SK-N-SH (cell line): ENCODE measurements at regions not wholly inside any gene's neighbourhood (a gene's known extent, or its start where the extent isn't known, plus 50 kb on each side); places are given as distances from the start of the nearest gene placed in this dataset.

Experiments
- CTCF ChIA-PET: fragments of 300-600, 350-600 bp; formaldehyde crosslinking; extraction: SDS; loops from one replicate; lab custom pipeline; 2021; lab: Yijun Ruan, JAX
- POLR2A ChIA-PET: fragments of 350-600 bp; sonication (Branson Sonifier 250); formaldehyde crosslinking; extraction: SDS; loops from one replicate; lab custom pipeline; 2020; ENCODE audit warnings: antibody characterized with exemption, inconsistent platforms; lab: Yijun Ruan, JAX
- DNase-seq: peaks from one replicate; pipeline ENCODE4 v3.0.0; 2012
- H2AFZ ChIP-seq: fragments of 200-600 bp; sonication (generic); 2 replicates; pipeline ENCODE4 v1.8.1; 2016; ENCODE audit warnings: antibody characterized with exemption, mild to moderate bottlenecking, low read depth
- H3F3A ChIP-seq: fragments of 200-600 bp; sonication (generic); replicated peaks from 2 replicates; pipeline ENCODE3; 2016; ENCODE audit warnings: antibody characterized with exemption, mild to moderate bottlenecking; ENCODE audit not compliant: insufficient read depth
- H3K27ac ChIP-seq, 2 experiments: fragments of 200-500 bp in 1 of 2; fragments of 200-600 bp in 1 of 2; sonication (Bioruptor generic) in 1 of 2; sonication (generic), shearing (Covaris generic) in 1 of 2; 2 replicates each; pipeline versions ENCODE4 v1.5.1 to v1.6.1; 2014 to 2016; ENCODE audit warnings: low read depth in 2 of 2, inconsistent platforms in 1 of 2, low read length in 1 of 2, mild to moderate bottlenecking in 1 of 2, mixed read lengths in 1 of 2
- H3K27me3 ChIP-seq: fragments of 200-600 bp; sonication (generic), shearing (Covaris generic); 2 replicates; pipeline ENCODE4 v1.6.1; 2016; ENCODE audit warnings: mixed run types; ENCODE audit not compliant: insufficient read depth
- H3K36me3 ChIP-seq, 2 experiments: fragments of 200-500 bp in 1 of 2; fragments of 200-600 bp in 1 of 2; sonication (Bioruptor generic) in 1 of 2; sonication (generic) in 1 of 2; replicated peaks in 1 of 2; 2 replicates each; pipeline versions ENCODE3 to v1.5.1; 2014 to 2016; ENCODE audit warnings: low read length in 1 of 2, mild to moderate bottlenecking in 1 of 2; ENCODE audit not compliant: insufficient read depth in 2 of 2, control insufficient read depth in 1 of 2
- H3K4me1 ChIP-seq, 2 experiments: fragments of 200-500 bp in 1 of 2; fragments of 200-600 bp in 1 of 2; sonication (Bioruptor generic) in 1 of 2; sonication (generic), shearing (Covaris generic) in 1 of 2; 2 replicates each; pipeline versions ENCODE4 v1.5.1 to v1.6.1; 2014 to 2016; ENCODE audit warnings: low read depth in 1 of 2, low read length in 1 of 2, mixed run types in 1 of 2; ENCODE audit not compliant: insufficient read depth in 2 of 2, control insufficient read depth in 1 of 2
- H3K4me2 ChIP-seq: fragments of 200-600 bp; sonication (generic), shearing (Covaris generic); 2 replicates; pipeline ENCODE4 v1.6.1; 2017; ENCODE audit warnings: mixed run types
- H3K4me3 ChIP-seq, 2 experiments: fragments of 200-500 bp in 1 of 2; fragments of 200-600 bp in 1 of 2; sonication (Bioruptor generic) in 1 of 2; sonication (generic), shearing (Covaris generic) in 1 of 2; 2 replicates each; pipeline versions ENCODE4 v1.5.1 to v1.8.1; 2014 to 2016; ENCODE audit warnings: low read depth in 2 of 2, inconsistent platforms in 1 of 2, low read length in 1 of 2, mild to moderate bottlenecking in 1 of 2, mixed read lengths in 1 of 2, moderate library complexity in 1 of 2
- H3K79me2 ChIP-seq: fragments of 200-600 bp; sonication (generic); 2 replicates; pipeline ENCODE4 v1.8.1; 2017; ENCODE audit warnings: mild to moderate bottlenecking; ENCODE audit not compliant: insufficient read depth
- H3K9ac ChIP-seq: fragments of 200-600 bp; sonication (generic); 2 replicates; pipeline ENCODE4 v1.6.1; 2017; ENCODE audit warnings: mixed run types
- H3K9me2 ChIP-seq: fragments of 200-600 bp; sonication (generic); 2 replicates; pipeline ENCODE4 v1.6.1; 2017; ENCODE audit warnings: mixed run types
- H3K9me3 ChIP-seq: fragments of 200-600 bp; sonication (generic); 2 replicates; pipeline ENCODE4 v1.6.1; 2017; ENCODE audit warnings: mixed run types, mild to moderate bottlenecking, moderate library complexity
- H4K20me1 ChIP-seq: fragments of 200-600 bp; sonication (generic); 2 replicates; pipeline ENCODE4 v1.6.1; 2017; ENCODE audit warnings: mild to moderate bottlenecking, mixed run types; ENCODE audit not compliant: insufficient read depth
- GATA2 ChIP-seq: sonication (generic); formaldehyde crosslinking; IDR thresholded peaks from 2 replicates; pipeline ENCODE4 v1.5.0; 2020; ENCODE audit warnings: mild to moderate bottlenecking, missing genetic modification reagents
- MXI1 ChIP-seq: IDR thresholded peaks from 2 replicates; pipeline ENCODE4 v1.6.1; 2012; ENCODE audit warnings: mild to moderate bottlenecking, low read depth, low read length, improper control_type of control experiment
- NFIC ChIP-seq: IDR thresholded peaks from 2 replicates; pipeline ENCODE4 v1.4.0; 2012; ENCODE audit warnings: borderline replicate concordance
- PBX3 ChIP-seq: IDR thresholded peaks from 2 replicates; pipeline ENCODE4; 2012
- RCOR1 ChIP-seq: fragments of 150-350 bp; IDR thresholded peaks from 2 replicates; pipeline ENCODE4 v1.6.1; 2017; ENCODE audit warnings: antibody characterized with exemption, low read length
- SIN3A ChIP-seq: IDR thresholded peaks from 2 replicates; pipeline ENCODE4 v1.6.1; 2012; ENCODE audit warnings: low read depth, mild to moderate bottlenecking, low read length, moderate library complexity, borderline replicate concordance
- TCF12 ChIP-seq: IDR thresholded peaks from 2 replicates; pipeline ENCODE4 v1.4.0; 2012
- TEAD4 ChIP-seq: IDR thresholded peaks from 2 replicates; pipeline ENCODE4 v1.4.0; 2012; ENCODE audit warnings: mild to moderate bottlenecking, borderline replicate concordance; ENCODE audit not compliant: insufficient read depth
- WGBS: methylation state at CpG from one replicate; pipeline ENCODE4 v1.1.6; 2017; ENCODE audit warnings: low lambda C conversion rate; 5-methylcytosine and 5-hydroxymethylcytosine counted together
- TF ChIP-seq, protein P1 (sequence below): IDR thresholded peaks from 2 replicates; pipeline ENCODE4 v1.4.0; 2012; ENCODE audit warnings: low read depth, borderline replicate concordance
- TF ChIP-seq, protein P2 (sequence below): IDR thresholded peaks from 2 replicates; pipeline ENCODE4 v1.4.0; 2012; ENCODE audit warnings: low read depth, borderline replicate concordance
- TF ChIP-seq, protein P3 (sequence below): IDR thresholded peaks from 2 replicates; pipeline ENCODE4 v1.6.1; 2012; ENCODE audit warnings: mild to moderate bottlenecking, low read depth, low read length, moderate library complexity

DNA sequence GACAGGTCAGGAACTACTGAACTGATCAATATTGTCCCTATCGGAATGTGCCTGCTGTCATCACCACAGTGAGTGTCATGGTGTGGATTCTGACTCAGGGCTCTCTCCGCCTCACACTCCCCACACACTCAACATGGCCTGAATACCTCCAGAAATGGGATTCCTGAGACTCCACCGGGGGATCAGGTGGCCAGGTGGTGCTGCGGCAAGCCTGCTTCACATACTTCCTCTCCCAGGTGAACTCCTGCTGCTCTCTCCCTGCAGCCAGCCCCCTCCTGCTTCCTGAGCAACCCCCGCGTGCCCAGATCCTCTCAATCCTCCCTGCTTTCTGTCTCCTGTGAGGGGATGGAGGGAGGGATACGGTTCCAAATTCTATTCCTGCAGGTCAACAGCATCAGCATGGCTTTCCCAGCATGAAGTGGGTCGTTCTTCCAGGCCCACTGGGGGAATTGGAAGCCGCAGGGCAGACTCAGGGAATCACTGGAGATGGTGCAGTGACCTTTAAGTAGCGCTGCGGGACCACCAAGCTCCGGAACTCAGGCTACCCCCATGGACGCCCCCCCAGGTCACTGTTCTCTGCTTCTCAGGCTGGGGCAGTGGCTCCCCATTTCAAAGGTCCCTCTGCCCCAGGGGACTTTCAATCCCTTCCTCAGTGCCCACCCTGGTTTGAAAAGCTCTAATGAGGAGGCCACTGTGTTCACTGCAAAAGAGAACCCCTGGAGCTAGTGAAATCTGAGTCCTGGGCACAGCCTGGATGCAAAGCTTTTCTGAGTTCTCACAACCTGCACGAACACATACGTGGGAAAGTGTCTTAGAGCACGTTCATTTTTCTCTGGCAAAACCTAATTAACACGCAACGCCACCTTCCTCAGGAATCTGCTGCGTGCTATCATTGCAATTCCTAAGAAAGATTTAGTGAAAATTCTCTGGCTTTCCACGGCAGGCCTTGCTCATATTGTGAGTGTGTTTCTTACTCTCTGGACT, 168.4 kb downstream of the ZFP36L2 start:
- TF ChIP-seq, protein P1, sequence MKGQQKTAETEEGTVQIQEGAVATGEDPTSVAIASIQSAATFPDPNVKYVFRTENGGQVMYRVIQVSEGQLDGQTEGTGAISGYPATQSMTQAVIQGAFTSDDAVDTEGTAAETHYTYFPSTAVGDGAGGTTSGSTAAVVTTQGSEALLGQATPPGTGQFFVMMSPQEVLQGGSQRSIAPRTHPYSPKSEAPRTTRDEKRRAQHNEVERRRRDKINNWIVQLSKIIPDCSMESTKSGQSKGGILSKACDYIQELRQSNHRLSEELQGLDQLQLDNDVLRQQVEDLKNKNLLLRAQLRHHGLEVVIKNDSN = no peak
- no peak for TF ChIP-seq MXI1
- TF ChIP-seq, protein P2, sequence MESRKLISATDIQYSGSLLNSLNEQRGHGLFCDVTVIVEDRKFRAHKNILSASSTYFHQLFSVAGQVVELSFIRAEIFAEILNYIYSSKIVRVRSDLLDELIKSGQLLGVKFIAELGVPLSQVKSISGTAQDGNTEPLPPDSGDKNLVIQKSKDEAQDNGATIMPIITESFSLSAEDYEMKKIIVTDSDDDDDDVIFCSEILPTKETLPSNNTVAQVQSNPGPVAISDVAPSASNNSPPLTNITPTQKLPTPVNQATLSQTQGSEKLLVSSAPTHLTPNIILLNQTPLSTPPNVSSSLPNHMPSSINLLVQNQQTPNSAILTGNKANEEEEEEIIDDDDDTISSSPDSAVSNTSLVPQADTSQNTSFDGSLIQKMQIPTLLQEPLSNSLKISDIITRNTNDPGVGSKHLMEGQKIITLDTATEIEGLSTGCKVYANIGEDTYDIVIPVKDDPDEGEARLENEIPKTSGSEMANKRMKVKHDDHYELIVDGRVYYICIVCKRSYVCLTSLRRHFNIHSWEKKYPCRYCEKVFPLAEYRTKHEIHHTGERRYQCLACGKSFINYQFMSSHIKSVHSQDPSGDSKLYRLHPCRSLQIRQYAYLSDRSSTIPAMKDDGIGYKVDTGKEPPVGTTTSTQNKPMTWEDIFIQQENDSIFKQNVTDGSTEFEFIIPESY = no peak
- TF ChIP-seq GATA2 (CRISPR knock-in tag) = no peak
- no peak for TF ChIP-seq PBX3
- no peak for TF ChIP-seq TCF12
- TF ChIP-seq, protein P3, sequence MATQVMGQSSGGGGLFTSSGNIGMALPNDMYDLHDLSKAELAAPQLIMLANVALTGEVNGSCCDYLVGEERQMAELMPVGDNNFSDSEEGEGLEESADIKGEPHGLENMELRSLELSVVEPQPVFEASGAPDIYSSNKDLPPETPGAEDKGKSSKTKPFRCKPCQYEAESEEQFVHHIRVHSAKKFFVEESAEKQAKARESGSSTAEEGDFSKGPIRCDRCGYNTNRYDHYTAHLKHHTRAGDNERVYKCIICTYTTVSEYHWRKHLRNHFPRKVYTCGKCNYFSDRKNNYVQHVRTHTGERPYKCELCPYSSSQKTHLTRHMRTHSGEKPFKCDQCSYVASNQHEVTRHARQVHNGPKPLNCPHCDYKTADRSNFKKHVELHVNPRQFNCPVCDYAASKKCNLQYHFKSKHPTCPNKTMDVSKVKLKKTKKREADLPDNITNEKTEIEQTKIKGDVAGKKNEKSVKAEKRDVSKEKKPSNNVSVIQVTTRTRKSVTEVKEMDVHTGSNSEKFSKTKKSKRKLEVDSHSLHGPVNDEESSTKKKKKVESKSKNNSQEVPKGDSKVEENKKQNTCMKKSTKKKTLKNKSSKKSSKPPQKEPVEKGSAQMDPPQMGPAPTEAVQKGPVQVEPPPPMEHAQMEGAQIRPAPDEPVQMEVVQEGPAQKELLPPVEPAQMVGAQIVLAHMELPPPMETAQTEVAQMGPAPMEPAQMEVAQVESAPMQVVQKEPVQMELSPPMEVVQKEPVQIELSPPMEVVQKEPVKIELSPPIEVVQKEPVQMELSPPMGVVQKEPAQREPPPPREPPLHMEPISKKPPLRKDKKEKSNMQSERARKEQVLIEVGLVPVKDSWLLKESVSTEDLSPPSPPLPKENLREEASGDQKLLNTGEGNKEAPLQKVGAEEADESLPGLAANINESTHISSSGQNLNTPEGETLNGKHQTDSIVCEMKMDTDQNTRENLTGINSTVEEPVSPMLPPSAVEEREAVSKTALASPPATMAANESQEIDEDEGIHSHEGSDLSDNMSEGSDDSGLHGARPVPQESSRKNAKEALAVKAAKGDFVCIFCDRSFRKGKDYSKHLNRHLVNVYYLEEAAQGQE = no peak
- no peak for TF ChIP-seq TEAD4
- no peak for TF ChIP-seq NFIC
- no peak for TF ChIP-seq SIN3A
- TF ChIP-seq RCOR1 = no peak
- 93% methylated on average over 16 of the region's 20 CpGs for WGBS
- H3K4me1 ChIP-seq = peaks cover 30 to 62% of the 10 kb centered on the region in 2 experiments
- 0 out of 2 replicates have a peak, but pooled peaks cover 5% of the 10 kb centered on the region for H3K9me3 ChIP-seq
- H3K4me3 ChIP-seq = no peak overlapping the region
- no peaks in the 10 kb centered on the region for H3K36me3 ChIP-seq
- no peaks in the 10 kb centered on the region for H3K79me2 ChIP-seq
- H3F3A ChIP-seq = peaks cover 25% of the 10 kb centered on the region
- no peak overlapping the region for H3K9ac ChIP-seq
- H4K20me1 ChIP-seq = no peaks in the 10 kb centered on the region
- no peak for DNase-seq
- H2AFZ ChIP-seq = no peak overlapping the region
- H3K9me2 ChIP-seq = no peaks in the 10 kb centered on the region
- ChIA-PET CTCF (interaction anchor here (0.6 to 1.1 kb wide), 2 partner anchors 34 to 176 kb away, joined by 3 read pairs; no protein-coding TSS in a partner anchor), POLR2A (no interaction called here)
- peak overlapping the region in 1 of 2 experiments; percentile 68; a peak in 2 of 4 replicates for H3K27ac ChIP-seq
- H3K27me3 ChIP-seq = no peaks in the 10 kb centered on the region
- H3K4me2 ChIP-seq = peak overlapping the region; percentile 53; the same call in 1 of the 2 replicates
